Osteoblast (primary cell): ENCODE measurements at regions not wholly inside any gene's neighbourhood (a gene's known extent, or its start where the extent isn't known, plus 50 kb on each side); places are given as distances from the start of the nearest gene placed in this dataset.
A peak's percentile ranks its signal among the peaks of the same experiment; 100 is the strongest.

Experiments used
- DNase-seq: peaks from one replicate; pipeline ENCODE4 v3.0.0; 2011; ENCODE audit warnings: low spot score, mixed read lengths; ENCODE audit not compliant: insufficient read length; ENCODE audit errors: missing footprints
- H2AFZ ChIP-seq: 2 replicates; pipeline ENCODE4 v1.6.0; 2011; ENCODE audit warnings: mild to moderate bottlenecking, low read length
- H3K27ac ChIP-seq: 2 replicates; pipeline ENCODE4 v1.5.1; 2011; ENCODE audit warnings: mild to moderate bottlenecking, low read depth, low read length, moderate library complexity
- H3K27me3 ChIP-seq: 2 replicates; pipeline ENCODE4 v1.6.0; 2012; ENCODE audit warnings: mild to moderate bottlenecking, control low read depth, inconsistent platforms, low read length, moderate library complexity; ENCODE audit not compliant: insufficient read depth
- H3K36me3 ChIP-seq: 2 replicates; pipeline ENCODE4 v1.5.1; 2011; ENCODE audit warnings: mild to moderate bottlenecking, low read length, control low read depth, moderate library complexity; ENCODE audit not compliant: insufficient read depth
- H3K4me1 ChIP-seq: 2 replicates; pipeline ENCODE4 v1.5.1; 2011; ENCODE audit warnings: mild to moderate bottlenecking, low read length, control low read depth, moderate library complexity; ENCODE audit not compliant: insufficient read depth
- H3K4me2 ChIP-seq: 2 replicates; pipeline ENCODE4 v1.6.0; 2011; ENCODE audit warnings: mild to moderate bottlenecking, low read length; ENCODE audit not compliant: insufficient read depth
- H3K4me3 ChIP-seq: fragments of 200-600 bp; sonication (generic); 3 replicates; pipeline ENCODE4 v1.5.1; 2012; ENCODE audit warnings: mild to moderate bottlenecking, low read length, inconsistent platforms; ENCODE audit not compliant: insufficient read depth
- H3K79me2 ChIP-seq: 2 replicates; pipeline ENCODE4 v1.6.0; 2012; ENCODE audit warnings: mild to moderate bottlenecking, low read length, control low read depth, inconsistent platforms; ENCODE audit not compliant: insufficient read depth
- H3K9me3 ChIP-seq: 2 replicates; pipeline ENCODE4 v1.5.1; 2011; ENCODE audit warnings: low read depth, low read length, control low read depth
- H4K20me1 ChIP-seq: 2 replicates; pipeline ENCODE4 v1.6.0; 2012; ENCODE audit warnings: mild to moderate bottlenecking, low read length, control low read depth; ENCODE audit not compliant: insufficient read depth
- CTCF ChIP-seq: IDR thresholded peaks from 2 replicates; pipeline ENCODE4 v1.5.1; 2011; ENCODE audit warnings: mild to moderate bottlenecking, low read depth, low read length, moderate library complexity; ENCODE audit errors: extremely low read depth

- Histone ChIP-seq H2AFZ (no peak overlapping the region), H3K4me2 (no peak overlapping the region), H3K79me2 (no peaks in the 10 kb centered on the region), H3K27ac (no peak overlapping the region), H3K36me3 (no peaks in the 10 kb centered on the region), H3K9me3 (no peaks in the 10 kb centered on the region), H3K27me3 (no peaks in the 10 kb centered on the region), H3K4me3 (no peak overlapping the region), H4K20me1 (no peaks in the 10 kb centered on the region), H3K4me1 (peaks cover 13% of the 10 kb centered on the region)
- TF ChIP-seq CTCF: no peak
- DNase-seq: no peak
These were observed 206.1 kb upstream of the CELF2 start for GRCh38 chr10:10811562-10811961.

- Histone ChIP-seq H3K4me2 (no peak overlapping the region), H3K27ac (no peak overlapping the region), H4K20me1 (no peaks in the 10 kb centered on the region), H3K27me3 (no peaks in the 10 kb centered on the region), H3K4me3 (no peak overlapping the region), H3K36me3 (no peaks in the 10 kb centered on the region), H3K9me3 (no peaks in the 10 kb centered on the region), H3K4me1 (peaks cover 14% of the 10 kb centered on the region), H2AFZ (no peak overlapping the region), H3K79me2 (no peaks in the 10 kb centered on the region)
- no peak for TF ChIP-seq CTCF
- DNase-seq: no peak
These were observed 204.0 kb upstream of the CELF2 start for GRCh38 chr10:10813656-10814055.

- Histone ChIP-seq H3K27ac (no peak overlapping the region), H3K36me3 (no peaks in the 10 kb centered on the region), H2AFZ (no peak overlapping the region), H3K4me1 (peaks cover 14% of the 10 kb centered on the region), H3K79me2 (no peaks in the 10 kb centered on the region), H3K4me3 (no peak overlapping the region), H3K27me3 (no peaks in the 10 kb centered on the region), H3K9me3 (no peaks in the 10 kb centered on the region), H4K20me1 (no peaks in the 10 kb centered on the region), H3K4me2 (no peak overlapping the region)
- DNase-seq: no peak
- TF ChIP-seq CTCF: no peak
These were observed 203.6 kb upstream of the CELF2 start for GRCh38 chr10:10814069-10814468.

- H2AFZ ChIP-seq: no peak overlapping the region
- no peak overlapping the region for H3K4me3 ChIP-seq
- DNase-seq: no peak
- TF ChIP-seq CTCF: no peak
- H3K79me2 ChIP-seq: no peaks in the 10 kb centered on the region
- H3K4me1 ChIP-seq: peaks cover 14% of the 10 kb centered on the region
- no peaks in the 10 kb centered on the region for H3K9me3 ChIP-seq
- H3K36me3 ChIP-seq: no peaks in the 10 kb centered on the region
- no peaks in the 10 kb centered on the region for H3K27me3 ChIP-seq
- peak overlapping the region; percentile 30 for H3K27ac ChIP-seq
- no peak overlapping the region for H3K4me2 ChIP-seq
- no peaks in the 10 kb centered on the region for H4K20me1 ChIP-seq
These were observed 201.2 kb upstream of the CELF2 start for GRCh38 chr10:10816447-10816846.
